Nephron progenitor cell (in vitro differentiated cells): ENCODE measurements at regions not wholly inside any gene's neighbourhood (a gene's known extent, or its start where the extent isn't known, plus 50 kb on each side); places are given as distances from the start of the nearest gene placed in this dataset.
"Not testable (repeated sequence)": the region's sequence is repeated elsewhere in the genome, so short reads cannot be mapped to it uniquely, and the experiment has no call there.

Experiments used
- DNase-seq: peaks from one replicate; pipeline ENCODE4 v3.0.0; 2021
- H3K27ac Mint-ChIP-seq: 2 replicates; pipeline ENCODE4 v1.8.0; 2021; ENCODE audit warnings: mild to moderate bottlenecking, moderate library complexity, mixed read lengths
- H3K27me3 Mint-ChIP-seq: 2 replicates; pipeline ENCODE4 v1.8.0; 2021; ENCODE audit warnings: mild to moderate bottlenecking, low read depth, mixed read lengths; ENCODE audit not compliant: poor library complexity
- H3K36me3 Mint-ChIP-seq: 2 replicates; pipeline ENCODE4 v1.8.0; 2021; ENCODE audit warnings: low read depth, mixed read lengths
- H3K4me1 Mint-ChIP-seq: 2 replicates; pipeline ENCODE4 v1.8.0; 2021; ENCODE audit warnings: mixed read lengths
- H3K4me3 Mint-ChIP-seq: 2 replicates; pipeline ENCODE4 v1.8.0; 2021; ENCODE audit warnings: mild to moderate bottlenecking, moderate library complexity, mixed read lengths
- H3K9me3 Mint-ChIP-seq: 2 replicates; pipeline ENCODE4 v1.8.0; 2021; ENCODE audit warnings: mild to moderate bottlenecking, moderate library complexity, mixed read lengths
- CTCF ChIP-seq: fragments of 200-600 bp; sonication (generic); IDR thresholded peaks from 2 replicates; pipeline ENCODE4 v1.5.0; 2021; ENCODE audit warnings: antibody characterized with exemption

- H3K27me3 Mint-ChIP-seq: no peaks in the 10 kb centered on the region
- H3K4me1 Mint-ChIP-seq: peaks cover 48% of the 10 kb centered on the region
- peaks cover 4% of the 10 kb centered on the region for H3K9me3 Mint-ChIP-seq
- no peak for TF ChIP-seq CTCF
- no peak overlapping the region for H3K4me3 Mint-ChIP-seq
- no peak for DNase-seq
- H3K27ac Mint-ChIP-seq: no peak overlapping the region
- no peaks in the 10 kb centered on the region for H3K36me3 Mint-ChIP-seq
Observed at GRCh38 chr13:79937311-79937710, 403.6 kb downstream of the SPRY2 start.

DNA sequence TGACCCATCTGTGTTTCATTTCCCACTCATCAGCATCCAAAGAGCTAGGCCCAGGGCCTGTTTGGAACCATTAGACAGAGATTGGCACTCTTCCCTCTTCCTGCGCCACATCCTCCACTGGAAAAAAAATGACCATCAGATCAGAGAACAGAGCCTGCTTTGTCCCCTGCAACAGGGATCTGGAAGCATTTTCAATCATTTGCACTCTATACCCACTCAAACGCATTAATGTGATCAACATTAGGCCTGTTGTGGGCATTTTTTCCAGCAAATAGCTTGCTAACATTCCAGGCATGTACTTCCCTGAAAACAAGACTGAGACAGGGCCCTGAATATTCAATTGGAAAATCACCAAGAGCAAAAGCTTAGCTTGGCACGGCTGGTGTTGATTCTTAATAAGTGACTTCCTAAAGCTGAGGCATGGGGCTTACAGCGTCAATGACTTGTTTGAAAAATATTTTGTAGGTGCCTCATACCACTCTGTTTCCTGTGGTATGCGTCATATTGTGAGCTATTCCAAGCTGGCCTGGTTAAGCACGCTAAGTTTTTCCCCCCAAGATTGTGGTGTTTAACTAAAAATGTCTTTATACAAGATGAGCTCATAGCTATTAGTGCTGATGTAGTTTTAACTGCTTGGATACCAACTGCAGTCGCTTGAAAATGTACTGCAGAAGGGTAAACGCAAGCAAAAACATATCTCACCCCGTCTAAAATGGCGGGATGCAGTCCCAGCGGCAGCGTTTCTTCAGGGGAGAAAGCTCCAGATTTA lies 404.4 kb downstream of the SPRY2 start:
- Mint-ChIP-seq H3K4me1 (peaks cover 48% of the 10 kb centered on the region), H3K27me3 (no peaks in the 10 kb centered on the region), H3K9me3 (peaks cover 8% of the 10 kb centered on the region), H3K36me3 (no peaks in the 10 kb centered on the region), H3K27ac (peak overlapping the region; percentile 95), H3K4me3 (no peak overlapping the region)
- no peak for DNase-seq
- TF ChIP-seq CTCF: no peak

DNA sequence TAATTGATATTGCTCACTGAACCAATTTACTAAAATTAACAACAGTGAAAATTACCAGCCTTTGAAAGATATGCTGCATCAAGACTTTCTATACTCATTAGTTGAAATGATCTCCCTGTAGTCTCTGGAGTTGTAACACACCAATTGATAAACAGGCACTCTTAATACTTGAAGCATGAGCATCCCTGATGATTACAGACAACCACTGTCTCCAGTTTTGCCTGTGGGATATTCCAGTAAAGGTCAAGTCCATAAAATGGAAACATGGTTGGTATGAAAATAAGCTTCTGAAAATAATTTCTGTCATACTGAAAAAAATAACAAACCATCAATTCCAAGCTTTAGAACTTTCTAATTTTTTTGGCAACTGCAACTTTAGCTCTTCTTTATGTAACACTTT lies 405.8 kb downstream of the SPRY2 start:
- TF ChIP-seq CTCF: no peak
- no peak overlapping the region for H3K4me3 Mint-ChIP-seq
- no peaks in the 10 kb centered on the region for H3K27me3 Mint-ChIP-seq
- H3K4me1 Mint-ChIP-seq: peaks cover 42% of the 10 kb centered on the region
- no peak overlapping the region for H3K27ac Mint-ChIP-seq
- no peak for DNase-seq
- H3K9me3 Mint-ChIP-seq: peaks cover 20% of the 10 kb centered on the region
- H3K36me3 Mint-ChIP-seq: peaks cover 9% of the 10 kb centered on the region

GRCh38 chr13:79933389-79933788 lies 407.5 kb downstream of the SPRY2 start:
- Mint-ChIP-seq H3K27me3 (no peaks in the 10 kb centered on the region), H3K27ac (no peak overlapping the region), H3K36me3 (peaks cover 10% of the 10 kb centered on the region), H3K9me3 (peaks cover 23% of the 10 kb centered on the region), H3K4me1 (peaks cover 28% of the 10 kb centered on the region), H3K4me3 (no peak overlapping the region)
- no peak for TF ChIP-seq CTCF
- DNase-seq: no peak

GRCh38 chr13:79932556-79932955 lies 408.4 kb downstream of the SPRY2 start:
- Mint-ChIP-seq H3K9me3 (peaks cover 23% of the 10 kb centered on the region), H3K27me3 (no peaks in the 10 kb centered on the region)
- no peak for TF ChIP-seq CTCF

DNA sequence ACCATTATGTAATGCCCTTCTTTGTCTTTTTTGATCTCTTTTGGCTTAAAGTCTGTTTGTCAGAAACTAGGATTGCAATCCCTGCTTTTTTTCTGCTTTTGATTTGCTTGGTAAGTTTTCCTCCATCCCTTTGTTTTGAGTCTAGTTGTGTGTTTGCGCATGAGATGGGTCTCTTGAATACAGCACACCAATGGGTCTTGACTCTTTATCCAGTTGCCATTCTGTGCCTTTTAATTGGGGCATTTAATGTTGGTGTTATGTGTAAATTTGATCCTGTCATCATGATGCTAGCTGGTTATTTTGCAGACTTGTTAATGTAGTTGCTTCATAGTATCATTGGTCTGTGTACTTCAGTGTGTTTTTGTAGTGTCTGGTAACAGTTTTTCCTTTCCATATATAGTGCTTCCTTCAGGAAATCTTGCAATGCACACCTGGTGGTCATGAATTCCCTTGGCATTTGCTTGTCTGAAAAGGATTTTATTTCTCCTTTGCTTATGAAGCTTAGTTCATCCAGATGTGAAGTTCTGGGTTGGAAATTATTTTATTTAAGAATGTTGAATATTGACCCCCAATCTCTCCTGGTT lies 416.9 kb downstream of the SPRY2 start:
- H3K4me3 Mint-ChIP-seq, H3K27me3 Mint-ChIP-seq, H3K4me1 Mint-ChIP-seq, DNase-seq, H3K27ac Mint-ChIP-seq: not testable (repeated sequence)
- Mint-ChIP-seq H3K9me3 (peaks cover 57% of the 10 kb centered on the region), H3K36me3 (peaks cover 40% of the 10 kb centered on the region)

More at GRCh38 chr13:79932556-79932955, 408.4 kb downstream of the SPRY2 start:
- H3K4me1 Mint-ChIP-seq: peaks cover 20% of the 10 kb centered on the region
- peaks cover 10% of the 10 kb centered on the region for H3K36me3 Mint-ChIP-seq
- no peak overlapping the region for H3K4me3 Mint-ChIP-seq
- no peak for DNase-seq
- H3K27ac Mint-ChIP-seq: peak overlapping the region; percentile 69
